GM12891 (cell line): ENCODE measurements at regions not wholly inside any gene's neighbourhood (a gene's known extent, or its start where the extent isn't known, plus 50 kb on each side); places are given as distances from the start of the nearest gene placed in this dataset.

Experiments
- PAX5 ChIP-seq: IDR thresholded peaks from 2 replicates; pipeline ENCODE4 v1.6.1; 2011; ENCODE audit warnings: low read length, moderate library complexity, mild to moderate bottlenecking; ENCODE audit not compliant: insufficient read depth, severe bottlenecking
- POLR2A ChIP-seq: IDR thresholded peaks from 2 replicates; pipeline ENCODE4 v1.6.1; 2011; ENCODE audit warnings: low read depth, low read length, control low read depth
- POLR2AphosphoS5 ChIP-seq: IDR thresholded peaks from 2 replicates; pipeline ENCODE4 v1.6.1; 2011; ENCODE audit warnings: low read depth, low read length, control low read depth
- POU2F2 ChIP-seq: IDR thresholded peaks from 2 replicates; pipeline ENCODE4 v1.6.1; 2011; ENCODE audit warnings: low read depth, mild to moderate bottlenecking, control low read depth, low read length, moderate library complexity
- SPI1 ChIP-seq: IDR thresholded peaks from 2 replicates; pipeline ENCODE4 v1.6.1; 2011; ENCODE audit warnings: low read depth, low read length, control low read depth
- TAF1 ChIP-seq: IDR thresholded peaks from 2 replicates; pipeline ENCODE4 v1.6.1; 2011; ENCODE audit warnings: low read depth, low read length, control low read depth

- no peak for TF ChIP-seq POLR2A
- TF ChIP-seq TAF1: no peak
- no peak for TF ChIP-seq POLR2AphosphoS5
- TF ChIP-seq POU2F2: no peak
- no peak for TF ChIP-seq PAX5
- TF ChIP-seq SPI1: no peak
Measured at GRCh38 chr18:60775978-60776377, 403.4 kb upstream of the MC4R start.
